ENCODE measurements at regions not wholly inside any gene's neighbourhood (a gene's known extent, or its start where the extent isn't known, plus 50 kb on each side); places are given as distances from the start of the nearest gene placed in this dataset.

DNA sequence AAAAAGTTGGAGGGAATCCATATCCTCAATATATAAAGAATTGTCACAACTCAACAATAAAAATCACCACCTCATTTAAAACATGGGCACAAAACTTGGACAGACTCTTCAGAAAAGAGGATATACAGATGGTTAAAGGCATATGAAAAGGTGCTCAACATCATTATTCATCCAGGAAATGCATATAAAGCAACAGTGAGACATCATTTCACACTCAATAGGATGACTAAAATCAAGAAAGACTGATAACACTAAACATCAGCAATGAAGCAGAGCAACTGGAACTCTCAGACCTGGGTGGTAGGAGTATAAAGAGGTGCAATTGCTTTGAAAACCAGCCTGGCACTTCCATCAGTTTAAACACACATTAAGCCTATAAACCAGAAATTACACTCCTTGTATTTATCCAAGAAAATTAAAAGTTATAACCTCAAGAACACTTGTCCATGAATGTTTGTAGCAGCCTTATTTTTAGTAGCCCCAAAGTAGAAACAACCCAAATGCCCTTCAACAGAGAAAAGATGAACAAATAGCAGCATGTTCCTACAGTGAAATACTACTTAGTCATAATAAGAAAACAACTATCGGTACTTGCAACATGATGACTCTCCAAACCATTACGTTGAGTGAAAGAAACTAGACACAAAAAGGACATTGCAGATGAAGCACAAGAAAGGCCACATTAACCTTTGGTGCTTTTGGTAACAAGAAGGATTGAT, 79.1 kb upstream of the TANC1 start:
- peaks cover 4% of the 10 kb centered on the region for H3K4me1 ChIP-seq (ENCODE audit: control insufficient read depth, insufficient read depth, low read length, unreplicated experiment)
- no peaks in the 10 kb centered on the region for H3K79me2 ChIP-seq (ENCODE audit: control insufficient read depth, insufficient read depth, low read length, unreplicated experiment)
- H2AFZ ChIP-seq (ENCODE audit: low read length, unreplicated experiment) = no peak overlapping the region
- no peak overlapping the region for H3K4me3 ChIP-seq (ENCODE audit: low read depth, low read length)
- H3K27ac ChIP-seq (ENCODE audit: low read depth, low read length) = no peak overlapping the region
- no peaks in the 10 kb centered on the region for H3K27me3 ChIP-seq (ENCODE audit: insufficient read depth, low read length)
- H3K36me3 ChIP-seq (ENCODE audit: insufficient read depth, low read length) = no peaks in the 10 kb centered on the region

DNA sequence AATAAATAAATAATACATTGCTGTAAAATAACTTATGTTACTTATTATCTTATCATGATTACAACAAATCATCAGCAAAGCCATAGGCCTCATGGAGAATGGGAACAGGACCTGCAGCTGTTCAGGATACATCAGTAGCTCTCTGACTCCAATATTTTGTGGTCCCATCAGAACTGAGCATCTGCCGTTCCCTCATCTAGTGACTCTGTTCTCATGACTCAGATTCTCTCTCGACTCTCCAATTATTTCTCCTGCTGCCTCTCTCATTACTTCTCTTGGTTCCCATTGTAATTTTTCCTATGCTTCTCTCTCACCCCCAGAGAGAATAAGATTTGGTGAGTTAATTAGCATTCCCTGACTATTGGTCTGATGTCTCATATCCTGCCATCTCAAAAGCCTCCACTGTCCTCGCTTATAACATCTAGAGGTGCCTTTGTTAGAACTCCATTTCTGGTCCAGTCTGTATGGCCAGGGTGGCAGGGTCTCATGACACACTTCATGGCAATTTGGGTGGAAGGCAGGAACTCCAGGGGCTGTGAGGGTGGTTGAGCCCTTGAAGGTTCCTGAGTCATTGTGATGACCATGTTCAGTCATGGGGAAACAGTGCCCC, 78.0 kb upstream of the TANC1 start:
- H3K4me3 ChIP-seq (ENCODE audit: low read depth, low read length) = no peak overlapping the region
- no peaks in the 10 kb centered on the region for H3K79me2 ChIP-seq (ENCODE audit: control insufficient read depth, insufficient read depth, low read length, unreplicated experiment)
- H3K27ac ChIP-seq (ENCODE audit: low read depth, low read length) = no peak overlapping the region
- H3K27me3 ChIP-seq (ENCODE audit: insufficient read depth, low read length) = no peaks in the 10 kb centered on the region
- no peak overlapping the region for H2AFZ ChIP-seq (ENCODE audit: low read length, unreplicated experiment)
- peaks cover 4% of the 10 kb centered on the region for H3K4me1 ChIP-seq (ENCODE audit: control insufficient read depth, insufficient read depth, low read length, unreplicated experiment)
- H3K36me3 ChIP-seq (ENCODE audit: insufficient read depth, low read length) = no peaks in the 10 kb centered on the region

DNA sequence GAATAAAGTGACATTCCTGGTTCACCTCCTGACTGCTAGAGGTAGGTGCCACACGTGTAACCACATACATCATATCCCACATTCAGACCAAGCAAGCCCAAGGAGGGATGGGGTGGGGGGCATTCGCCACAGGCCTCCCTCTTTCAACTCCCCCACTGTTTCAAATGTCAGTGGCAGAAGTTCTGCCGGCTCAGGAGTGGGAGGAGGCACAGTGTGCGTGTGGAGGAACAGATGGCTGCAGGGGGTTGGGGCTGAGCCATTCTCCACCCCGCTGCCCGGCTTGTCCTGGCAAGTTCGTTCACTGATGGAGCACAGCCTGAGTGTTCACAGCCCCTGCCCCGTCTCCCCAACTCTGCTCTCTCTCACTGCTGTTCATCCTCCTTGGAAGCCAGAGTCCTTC, 75.4 kb upstream of the TANC1 start:
- no peak overlapping the region for H2AFZ ChIP-seq (ENCODE audit: low read length, unreplicated experiment)
- no peaks in the 10 kb centered on the region for H3K79me2 ChIP-seq (ENCODE audit: control insufficient read depth, insufficient read depth, low read length, unreplicated experiment)
- H3K4me1 ChIP-seq (ENCODE audit: control insufficient read depth, insufficient read depth, low read length, unreplicated experiment) = no peaks in the 10 kb centered on the region
- H3K4me3 ChIP-seq (ENCODE audit: low read depth, low read length) = no peak overlapping the region
- no peaks in the 10 kb centered on the region for H3K36me3 ChIP-seq (ENCODE audit: insufficient read depth, low read length)
- no peaks in the 10 kb centered on the region for H3K27me3 ChIP-seq (ENCODE audit: insufficient read depth, low read length)
- no peak overlapping the region for H3K27ac ChIP-seq (ENCODE audit: low read depth, low read length)

DNA sequence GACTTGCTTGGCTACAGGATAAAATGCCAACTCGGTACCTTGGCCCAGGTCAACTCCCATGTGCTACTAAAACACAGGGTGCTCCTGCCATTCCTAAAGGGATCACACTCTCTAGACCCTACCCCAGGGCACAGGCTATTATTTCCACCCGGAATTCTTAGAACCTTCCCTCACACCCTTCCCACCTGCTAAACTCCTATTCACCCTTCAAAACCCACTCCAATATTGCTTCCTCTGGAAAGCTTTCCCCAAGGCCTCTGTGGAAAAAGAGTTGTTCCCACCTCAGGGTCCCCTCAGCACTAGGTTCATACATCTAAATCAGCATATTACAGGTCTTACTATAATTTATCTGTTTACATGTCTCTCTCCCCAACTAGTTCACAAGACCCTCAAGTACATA, 75.0 kb upstream of the TANC1 start:
- no peak overlapping the region for H2AFZ ChIP-seq (ENCODE audit: low read length, unreplicated experiment)
- no peaks in the 10 kb centered on the region for H3K27me3 ChIP-seq (ENCODE audit: insufficient read depth, low read length)
- no peak overlapping the region for H3K4me3 ChIP-seq (ENCODE audit: low read depth, low read length)
- no peaks in the 10 kb centered on the region for H3K4me1 ChIP-seq (ENCODE audit: control insufficient read depth, insufficient read depth, low read length, unreplicated experiment)
- H3K79me2 ChIP-seq (ENCODE audit: control insufficient read depth, insufficient read depth, low read length, unreplicated experiment) = no peaks in the 10 kb centered on the region
- no peak overlapping the region for H3K27ac ChIP-seq (ENCODE audit: low read depth, low read length)
- H3K36me3 ChIP-seq (ENCODE audit: insufficient read depth, low read length) = no peaks in the 10 kb centered on the region

DNA sequence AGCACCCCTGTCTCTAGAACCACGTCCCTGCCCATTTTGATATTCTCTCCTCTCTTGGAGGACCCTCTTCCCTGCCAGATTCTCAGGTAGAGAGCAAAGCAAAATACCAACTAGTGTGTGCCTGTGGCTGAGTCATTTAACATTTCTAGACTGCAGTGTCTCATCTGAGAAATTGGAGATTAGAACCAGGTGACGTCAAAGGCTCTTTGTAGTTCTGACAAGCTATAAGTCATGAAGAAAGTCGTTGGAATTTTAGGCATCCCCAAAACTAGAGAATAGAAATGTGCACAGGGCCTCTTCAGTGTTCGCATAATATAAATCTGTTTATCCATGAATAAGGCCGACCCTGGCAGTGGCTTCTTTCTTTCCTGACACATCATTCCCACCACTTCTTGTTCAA, 74.4 kb upstream of the TANC1 start:
- Histone ChIP-seq H3K27me3 (ENCODE audit: insufficient read depth, low read length) (no peaks in the 10 kb centered on the region), H3K4me3 (ENCODE audit: low read depth, low read length) (no peak overlapping the region), H3K27ac (ENCODE audit: low read depth, low read length) (no peak overlapping the region), H2AFZ (ENCODE audit: low read length, unreplicated experiment) (no peak overlapping the region), H3K79me2 (ENCODE audit: control insufficient read depth, insufficient read depth, low read length, unreplicated experiment) (no peaks in the 10 kb centered on the region), H3K4me1 (ENCODE audit: control insufficient read depth, insufficient read depth, low read length, unreplicated experiment) (no peaks in the 10 kb centered on the region), H3K36me3 (ENCODE audit: insufficient read depth, low read length) (no peaks in the 10 kb centered on the region)

DNA sequence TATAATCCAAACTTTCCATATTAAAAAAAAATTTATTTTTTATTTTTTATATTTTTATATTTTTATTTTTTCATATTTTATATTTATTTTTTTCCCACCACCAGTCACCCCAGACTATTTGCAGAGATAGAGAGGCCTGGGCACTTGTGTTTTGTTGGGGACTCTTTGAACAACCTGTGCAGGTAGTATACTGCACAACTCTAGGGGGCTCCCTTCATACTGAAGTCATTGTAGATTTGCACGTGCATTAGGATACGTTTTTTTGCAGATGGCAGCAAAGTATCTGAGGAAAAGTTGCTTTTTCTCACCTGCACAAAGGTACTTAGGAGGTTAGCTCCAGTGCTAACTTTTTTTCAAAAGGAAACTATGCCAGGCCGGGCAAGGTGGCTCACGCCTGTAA, 73.9 kb upstream of the TANC1 start:
- H3K79me2 ChIP-seq (ENCODE audit: control insufficient read depth, insufficient read depth, low read length, unreplicated experiment) = no peaks in the 10 kb centered on the region
- no peak overlapping the region for H2AFZ ChIP-seq (ENCODE audit: low read length, unreplicated experiment)
- H3K4me1 ChIP-seq (ENCODE audit: control insufficient read depth, insufficient read depth, low read length, unreplicated experiment) = no peaks in the 10 kb centered on the region
- H3K36me3 ChIP-seq (ENCODE audit: insufficient read depth, low read length) = no peaks in the 10 kb centered on the region
- H3K27ac ChIP-seq (ENCODE audit: low read depth, low read length) = no peak overlapping the region
- H3K4me3 ChIP-seq (ENCODE audit: low read depth, low read length) = no peak overlapping the region
- no peaks in the 10 kb centered on the region for H3K27me3 ChIP-seq (ENCODE audit: insufficient read depth, low read length)

DNA sequence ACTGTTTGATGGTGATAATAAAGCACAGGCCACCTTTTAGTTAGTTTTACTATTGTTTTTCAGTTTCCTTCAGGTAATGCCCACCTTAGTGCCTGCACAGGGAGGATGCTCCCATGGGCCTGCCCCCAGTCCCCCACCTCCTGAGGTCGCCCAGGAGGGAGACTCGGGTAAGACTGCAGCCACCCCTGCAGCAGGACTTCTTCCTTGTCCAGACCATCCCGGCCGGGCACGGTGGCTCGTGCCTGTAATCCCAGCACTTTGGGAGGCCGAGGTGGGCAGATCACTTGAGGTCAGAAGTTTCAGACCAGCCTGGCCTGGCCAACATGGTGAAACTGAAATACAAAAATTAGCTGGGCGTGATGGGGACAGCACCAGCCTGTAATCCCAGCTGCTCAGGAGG, 68.1 kb upstream of the TANC1 start:
- no peaks in the 10 kb centered on the region for H3K27me3 ChIP-seq (ENCODE audit: insufficient read depth, low read length)
- no peaks in the 10 kb centered on the region for H3K36me3 ChIP-seq (ENCODE audit: insufficient read depth, low read length)
- no peaks in the 10 kb centered on the region for H3K4me1 ChIP-seq (ENCODE audit: control insufficient read depth, insufficient read depth, low read length, unreplicated experiment)
- no peak overlapping the region for H3K4me3 ChIP-seq (ENCODE audit: low read depth, low read length)
- H2AFZ ChIP-seq (ENCODE audit: low read length, unreplicated experiment) = peak overlapping the region; percentile 62
- H3K27ac ChIP-seq (ENCODE audit: low read depth, low read length) = no peak overlapping the region
- no peaks in the 10 kb centered on the region for H3K79me2 ChIP-seq (ENCODE audit: control insufficient read depth, insufficient read depth, low read length, unreplicated experiment)

DNA sequence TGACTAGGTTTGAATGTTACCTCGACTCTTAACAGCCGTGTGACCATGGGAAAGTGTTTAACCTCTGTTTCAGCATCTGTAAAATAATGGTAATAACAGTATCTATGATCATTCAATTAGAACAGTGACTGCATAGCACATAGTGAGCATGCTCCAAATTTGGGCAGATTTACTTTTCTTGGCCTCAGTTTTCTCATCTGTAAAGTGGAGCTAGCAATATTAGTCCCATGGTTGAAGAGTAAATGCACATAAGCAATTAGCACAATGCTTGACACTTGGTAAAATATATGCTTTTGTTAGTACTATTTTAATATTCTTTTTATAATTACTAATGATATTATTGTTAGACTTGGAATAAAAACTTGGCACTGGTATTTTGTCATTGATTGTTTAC, 66.4 kb upstream of the TANC1 start:
- H3K4me3 ChIP-seq (ENCODE audit: low read depth, low read length) = no peak overlapping the region
- no peaks in the 10 kb centered on the region for H3K36me3 ChIP-seq (ENCODE audit: insufficient read depth, low read length)
- no peak overlapping the region for H2AFZ ChIP-seq (ENCODE audit: low read length, unreplicated experiment)
- H3K27me3 ChIP-seq (ENCODE audit: insufficient read depth, low read length) = no peaks in the 10 kb centered on the region
- H3K79me2 ChIP-seq (ENCODE audit: control insufficient read depth, insufficient read depth, low read length, unreplicated experiment) = no peaks in the 10 kb centered on the region
- H3K4me1 ChIP-seq (ENCODE audit: control insufficient read depth, insufficient read depth, low read length, unreplicated experiment) = no peaks in the 10 kb centered on the region
- H3K27ac ChIP-seq (ENCODE audit: low read depth, low read length) = no peak overlapping the region

DNA sequence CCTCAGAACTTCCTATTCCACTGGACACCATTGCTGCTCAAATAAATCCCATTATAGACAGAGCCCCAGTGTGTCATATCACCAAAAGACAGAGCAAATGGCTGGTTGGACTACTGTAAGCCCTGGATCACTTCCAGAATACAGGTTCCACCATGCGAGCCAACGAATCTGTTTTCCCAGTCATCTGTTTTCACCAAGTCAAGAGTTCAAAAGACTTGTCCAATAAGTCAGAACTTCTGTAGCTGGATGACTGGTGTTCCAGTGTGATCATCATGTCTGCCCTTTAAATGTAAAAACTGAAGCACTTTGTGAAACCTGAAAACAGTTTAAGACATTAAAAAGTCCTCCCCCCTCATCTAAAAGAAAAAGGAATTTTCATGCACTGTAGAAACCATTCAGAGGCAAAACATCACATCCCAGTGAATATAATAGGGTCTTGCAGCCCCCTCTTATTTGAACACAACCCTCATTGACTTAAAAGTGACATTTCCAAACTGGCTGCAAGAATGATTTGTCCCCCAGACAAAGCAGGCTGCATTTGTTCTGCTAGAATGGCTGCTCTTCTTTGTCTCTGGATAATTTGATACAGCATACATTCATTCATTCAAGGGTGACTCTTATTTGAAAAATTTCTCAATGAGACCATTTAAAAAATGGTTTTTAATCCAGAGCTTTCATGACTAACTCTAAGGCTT, 64.6 kb upstream of the TANC1 start:
- Histone ChIP-seq H3K36me3 (ENCODE audit: insufficient read depth, low read length) (no peaks in the 10 kb centered on the region), H3K79me2 (ENCODE audit: control insufficient read depth, insufficient read depth, low read length, unreplicated experiment) (no peaks in the 10 kb centered on the region), H3K4me3 (ENCODE audit: low read depth, low read length) (no peak overlapping the region), H3K4me1 (ENCODE audit: control insufficient read depth, insufficient read depth, low read length, unreplicated experiment) (no peaks in the 10 kb centered on the region), H2AFZ (ENCODE audit: low read length, unreplicated experiment) (no peak overlapping the region), H3K27me3 (ENCODE audit: insufficient read depth, low read length) (no peaks in the 10 kb centered on the region), H3K27ac (ENCODE audit: low read depth, low read length) (no peak overlapping the region)

DNA sequence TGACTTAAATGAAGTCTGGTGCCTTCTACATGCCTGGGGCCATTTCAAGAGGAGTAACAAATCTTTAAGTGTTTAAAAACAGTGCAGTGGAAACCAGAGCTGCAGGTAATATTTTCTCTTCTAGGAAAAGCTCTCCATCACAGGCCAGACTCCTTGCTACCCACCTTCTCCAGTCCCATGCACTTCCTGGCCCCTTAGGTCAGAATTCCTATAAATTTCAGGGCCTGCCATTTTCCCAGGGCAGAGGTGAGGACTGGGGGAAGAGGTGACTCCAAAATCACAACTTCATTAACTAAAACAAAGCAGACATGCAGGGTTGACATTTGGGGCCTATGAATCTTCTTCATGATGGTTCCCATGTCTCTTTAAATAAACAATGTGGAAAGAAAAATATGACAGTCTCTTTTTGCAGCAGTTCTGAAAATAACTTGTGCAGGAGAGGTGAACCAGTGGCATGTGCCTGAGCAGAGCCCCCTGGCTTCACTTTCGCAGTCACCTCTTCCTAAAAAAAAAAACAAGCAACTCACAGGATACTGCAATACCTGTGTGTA, 63.7 kb upstream of the TANC1 start:
- H2AFZ ChIP-seq (ENCODE audit: low read length, unreplicated experiment) = no peak overlapping the region
- no peaks in the 10 kb centered on the region for H3K79me2 ChIP-seq (ENCODE audit: control insufficient read depth, insufficient read depth, low read length, unreplicated experiment)
- no peaks in the 10 kb centered on the region for H3K27me3 ChIP-seq (ENCODE audit: insufficient read depth, low read length)
- H3K36me3 ChIP-seq (ENCODE audit: insufficient read depth, low read length) = no peaks in the 10 kb centered on the region
- H3K4me1 ChIP-seq (ENCODE audit: control insufficient read depth, insufficient read depth, low read length, unreplicated experiment) = no peaks in the 10 kb centered on the region
- no peak overlapping the region for H3K27ac ChIP-seq (ENCODE audit: low read depth, low read length)
- H3K4me3 ChIP-seq (ENCODE audit: low read depth, low read length) = no peak overlapping the region

DNA sequence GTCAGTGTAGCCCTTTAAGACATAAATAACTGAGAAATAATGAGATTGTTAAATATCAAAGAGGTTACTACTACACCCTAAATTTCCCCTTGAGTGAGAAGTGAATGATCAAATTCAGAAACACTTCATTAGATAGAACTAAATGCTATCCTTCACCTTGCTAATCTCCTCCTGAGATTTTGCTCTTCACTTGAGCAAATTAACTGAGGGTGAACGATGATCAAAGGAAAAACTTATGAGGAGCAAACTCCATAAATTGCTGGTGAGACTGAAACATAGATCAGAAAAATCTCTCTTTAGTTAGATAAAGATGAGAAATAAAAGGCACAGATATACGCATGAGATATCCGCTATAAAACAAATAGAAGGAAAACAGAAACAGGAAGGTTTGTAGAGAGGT, 63.1 kb upstream of the TANC1 start:
- Histone ChIP-seq H3K36me3 (ENCODE audit: insufficient read depth, low read length) (no peaks in the 10 kb centered on the region), H3K79me2 (ENCODE audit: control insufficient read depth, insufficient read depth, low read length, unreplicated experiment) (no peaks in the 10 kb centered on the region), H3K27ac (ENCODE audit: low read depth, low read length) (no peak overlapping the region), H2AFZ (ENCODE audit: low read length, unreplicated experiment) (no peak overlapping the region), H3K4me3 (ENCODE audit: low read depth, low read length) (no peak overlapping the region), H3K27me3 (ENCODE audit: insufficient read depth, low read length) (no peaks in the 10 kb centered on the region), H3K4me1 (ENCODE audit: control insufficient read depth, insufficient read depth, low read length, unreplicated experiment) (no peaks in the 10 kb centered on the region)

Data from ACC112 (cell line).